HepG2 (cell line): ENCODE measurements at regions not wholly inside any gene's neighbourhood (a gene's known extent, or its start where the extent isn't known, plus 50 kb on each side); places are given as distances from the start of the nearest gene placed in this dataset.

Experiments used
- CTCF ChIP-seq: sonication (generic); formaldehyde crosslinking; IDR thresholded peaks from 2 replicates; pipeline ENCODE4 v1.5.0; 2020; ENCODE audit warnings: mild to moderate bottlenecking, missing genetic modification reagents, moderate library complexity
- SRF ChIP-seq: IDR thresholded peaks from 2 replicates; pipeline ENCODE4 v1.6.1; 2011; ENCODE audit warnings: mild to moderate bottlenecking, low read depth, low read length, moderate library complexity

GRCh38 chr9:105146677-105147076, 97.8 kb upstream of the SLC44A1 start:
- TF ChIP-seq CTCF (CRISPR knock-in tag) (no peak), SRF (no peak)
